ENCODE measurements at regions not wholly inside any gene's neighbourhood (a gene's known extent, or its start where the extent isn't known, plus 50 kb on each side); places are given as distances from the start of the nearest gene placed in this dataset.

DNA sequence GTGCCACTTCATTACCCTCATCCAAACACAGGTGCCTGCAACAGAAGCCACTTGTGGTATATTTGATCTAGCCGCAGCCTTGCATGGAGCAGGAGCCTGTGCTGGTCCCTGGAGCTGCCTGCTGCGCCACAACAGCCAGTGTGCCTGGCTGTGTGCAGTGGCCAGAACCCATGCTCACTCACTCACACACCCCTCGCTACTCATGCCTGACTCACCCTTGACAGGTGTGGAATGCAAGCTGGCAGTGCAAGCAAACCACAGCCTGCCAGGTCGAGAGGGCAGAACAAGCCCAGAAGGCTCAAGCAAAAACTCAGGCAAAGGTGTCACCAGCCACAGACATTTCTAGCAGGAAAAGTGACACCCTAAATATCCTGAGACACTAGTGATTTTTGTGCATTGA lies 1510.9 kb downstream of the KCNT2 start:
- ATAC-seq, result peak; percentile 31

DNA sequence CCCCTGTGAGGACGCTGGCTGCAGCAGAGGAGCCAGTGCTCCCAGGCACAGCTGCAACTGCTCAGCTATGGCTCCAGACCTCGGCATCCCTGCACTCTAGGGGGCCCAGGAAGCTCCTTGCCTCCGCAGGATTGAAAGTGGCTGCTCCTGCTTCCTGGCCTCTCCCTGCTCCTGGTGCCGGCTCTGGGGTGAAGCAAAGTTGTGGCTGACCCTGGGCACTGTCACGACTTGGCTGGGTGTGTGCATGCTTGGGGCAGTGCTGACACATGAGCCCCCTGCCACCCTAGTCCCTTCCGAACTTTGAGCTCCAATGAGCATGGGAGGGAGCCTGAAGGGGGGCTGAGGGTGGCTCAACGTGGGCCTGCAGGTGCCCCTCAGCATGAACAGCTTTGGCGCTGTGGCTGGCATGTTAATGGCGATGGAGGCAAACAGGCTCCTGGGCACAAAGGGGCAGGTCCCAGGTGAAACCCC lies 1512.2 kb downstream of the KCNT2 start:
- H3K27ac ChIP-seq, result no peak overlapping the region
- H3K9me3 ChIP-seq, result no peaks in the 10 kb centered on the region
- no peak for ATAC-seq
- H3K27me3 ChIP-seq, result no peaks in the 10 kb centered on the region
- H3K4me3 ChIP-seq, result no peak overlapping the region
- peak in 1 of 4 donors; percentile 54 for DNase-seq
- intact Hi-C loops (cut with DNase I), result no loop called here
- H3K36me3 ChIP-seq, result no peaks in the 10 kb centered on the region
- TF ChIP-seq, protein P1, sequence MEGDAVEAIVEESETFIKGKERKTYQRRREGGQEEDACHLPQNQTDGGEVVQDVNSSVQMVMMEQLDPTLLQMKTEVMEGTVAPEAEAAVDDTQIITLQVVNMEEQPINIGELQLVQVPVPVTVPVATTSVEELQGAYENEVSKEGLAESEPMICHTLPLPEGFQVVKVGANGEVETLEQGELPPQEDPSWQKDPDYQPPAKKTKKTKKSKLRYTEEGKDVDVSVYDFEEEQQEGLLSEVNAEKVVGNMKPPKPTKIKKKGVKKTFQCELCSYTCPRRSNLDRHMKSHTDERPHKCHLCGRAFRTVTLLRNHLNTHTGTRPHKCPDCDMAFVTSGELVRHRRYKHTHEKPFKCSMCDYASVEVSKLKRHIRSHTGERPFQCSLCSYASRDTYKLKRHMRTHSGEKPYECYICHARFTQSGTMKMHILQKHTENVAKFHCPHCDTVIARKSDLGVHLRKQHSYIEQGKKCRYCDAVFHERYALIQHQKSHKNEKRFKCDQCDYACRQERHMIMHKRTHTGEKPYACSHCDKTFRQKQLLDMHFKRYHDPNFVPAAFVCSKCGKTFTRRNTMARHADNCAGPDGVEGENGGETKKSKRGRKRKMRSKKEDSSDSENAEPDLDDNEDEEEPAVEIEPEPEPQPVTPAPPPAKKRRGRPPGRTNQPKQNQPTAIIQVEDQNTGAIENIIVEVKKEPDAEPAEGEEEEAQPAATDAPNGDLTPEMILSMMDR (IDR thresholded peaks at IDR 0.05), result no peak
- no peaks in the 10 kb centered on the region for H3K4me1 ChIP-seq

More for the DNA sequence above, 1510.9 kb downstream of the KCNT2 start:
- Histone ChIP-seq H3K4me3 (no peak overlapping the region), H3K27ac (no peak overlapping the region), H3K27me3 (no peaks in the 10 kb centered on the region), H3K36me3 (no peaks in the 10 kb centered on the region), H3K9me3 (no peaks in the 10 kb centered on the region), H3K4me1 (no peaks in the 10 kb centered on the region)
- intact Hi-C loops (cut with DNase I), result no loop called here
- DNase-seq, result no peak
- TF ChIP-seq, protein P1 (IDR thresholded peaks at IDR 0.05), result no peak

DNA sequence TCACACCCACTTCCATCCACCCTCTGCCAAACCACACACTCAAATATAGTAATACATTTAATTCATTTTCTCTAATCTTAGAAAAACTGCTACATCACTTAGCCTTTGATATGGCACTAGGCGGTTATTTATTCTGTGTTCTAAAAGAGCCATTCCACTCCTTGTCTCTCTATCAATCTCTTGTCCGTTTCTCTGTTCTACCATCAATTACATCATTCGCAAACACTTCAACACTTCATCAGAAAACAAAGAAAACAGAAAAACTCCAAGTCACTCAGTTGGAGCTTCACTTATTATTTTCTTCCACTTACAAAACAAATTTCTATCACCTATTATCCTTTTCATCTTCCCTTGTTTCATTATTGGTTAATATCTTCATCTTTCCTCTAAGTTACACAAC lies 1523.0 kb downstream of the KCNT2 start:
- H3K4me1 ChIP-seq, result no peaks in the 10 kb centered on the region
- no peaks in the 10 kb centered on the region for H3K36me3 ChIP-seq
- DNase-seq, result peak in 2 of 4 donors; percentile 1 to 8
- TF ChIP-seq, protein P1 (IDR thresholded peaks at IDR 0.05), result no peak
- no peaks in the 10 kb centered on the region for H3K9me3 ChIP-seq
- no peak overlapping the region for H3K4me3 ChIP-seq
- no peak overlapping the region for H3K27ac ChIP-seq
- no peaks in the 10 kb centered on the region for H3K27me3 ChIP-seq
- ATAC-seq, result no peak
- intact Hi-C loops (cut with DNase I), result no loop called here

DNA sequence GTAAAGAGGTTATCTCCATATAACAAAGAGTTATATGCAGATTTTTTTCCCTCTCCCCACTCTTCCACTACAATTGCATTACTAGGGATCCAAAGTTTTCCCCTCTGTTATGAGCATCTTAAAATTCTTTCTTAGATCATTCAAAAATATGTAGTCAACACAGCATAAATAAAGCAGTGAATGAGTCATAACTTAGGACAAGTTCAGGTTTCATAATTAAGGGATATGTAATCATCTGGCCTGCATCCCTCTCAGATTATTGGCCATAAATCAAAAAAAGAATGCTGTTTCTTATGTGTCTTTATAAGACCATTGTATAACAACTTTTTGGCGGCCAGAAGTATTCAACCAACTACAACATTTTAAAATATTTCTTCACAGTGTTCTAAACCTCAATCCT lies 1526.1 kb downstream of the KCNT2 start:
- no peak for DNase-seq
- no peak overlapping the region for H3K4me3 ChIP-seq
- H3K27me3 ChIP-seq, result no peaks in the 10 kb centered on the region
- H3K27ac ChIP-seq, result no peak overlapping the region
- ATAC-seq, result no peak
- no peaks in the 10 kb centered on the region for H3K36me3 ChIP-seq
- intact Hi-C loops (cut with DNase I), result no loop called here
- TF ChIP-seq, protein P1 (IDR thresholded peaks at IDR 0.05), result no peak
- H3K4me1 ChIP-seq, result no peaks in the 10 kb centered on the region
- H3K9me3 ChIP-seq, result no peaks in the 10 kb centered on the region

DNA sequence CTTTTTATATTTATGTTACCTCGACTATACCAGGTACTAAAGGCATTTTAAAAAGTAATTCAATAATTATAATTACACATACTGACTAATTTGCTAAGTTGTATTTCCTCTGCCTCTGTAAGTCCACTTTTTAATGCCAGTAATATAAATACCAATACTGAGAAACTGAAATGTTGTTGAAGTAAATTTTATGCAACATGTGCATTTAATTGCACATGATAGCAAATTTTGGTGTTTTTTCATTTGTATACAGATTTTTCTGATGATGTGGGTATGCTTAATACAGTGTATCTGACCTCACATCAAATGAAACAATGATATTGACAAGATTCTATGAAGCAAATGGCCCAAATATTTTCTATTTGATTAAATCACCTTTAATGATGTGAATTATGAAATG lies 1531.6 kb downstream of the KCNT2 start:
- TF ChIP-seq, protein P1 (IDR thresholded peaks at IDR 0.05), result no peak
- DNase-seq (no peak), ATAC-seq (no peak)
- no peaks in the 10 kb centered on the region for H3K4me1 ChIP-seq
- H3K9me3 ChIP-seq, result no peaks in the 10 kb centered on the region
- no peak overlapping the region for H3K27ac ChIP-seq
- no peak overlapping the region for H3K4me3 ChIP-seq
- no peaks in the 10 kb centered on the region for H3K27me3 ChIP-seq
- intact Hi-C loops (cut with DNase I), result no loop called here
- no peaks in the 10 kb centered on the region for H3K36me3 ChIP-seq

Data from left lung (tissue), 4 donors.